DMS53 (cell line): ENCODE measurements at regions not wholly inside any gene's neighbourhood (a gene's known extent, or its start where the extent isn't known, plus 50 kb on each side); places are given as distances from the start of the nearest gene placed in this dataset.

Experiments used
- DNase-seq: peaks from one replicate; lab custom pipeline; 2025; lab: John Stamatoyannopoulos, UW

DNA sequence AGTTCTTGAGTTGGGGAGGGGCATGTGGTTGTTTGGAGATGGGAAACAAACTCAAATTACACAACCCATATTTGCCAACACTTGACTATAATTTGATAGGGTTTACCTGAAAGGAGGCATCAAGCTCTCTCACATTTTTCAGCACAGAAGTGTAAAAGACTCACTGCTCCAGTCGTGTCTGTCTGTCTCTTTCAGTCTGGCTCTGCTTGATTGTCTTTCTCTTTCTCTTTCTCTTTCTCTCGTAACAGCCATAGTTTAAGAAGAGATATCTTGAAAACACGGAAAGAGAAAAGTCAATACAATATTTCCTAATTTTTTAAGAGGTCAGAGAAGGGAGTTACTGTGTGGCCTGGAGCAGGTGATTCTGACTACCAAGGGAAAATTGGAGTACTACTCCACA, 413.6 kb upstream of the CXorf51A start:
- DNase-seq, result no peak

GRCh38 chrX:147226801-147227200, 412.3 kb upstream of the CXorf51A start:
- DNase-seq, result no peak

DNA sequence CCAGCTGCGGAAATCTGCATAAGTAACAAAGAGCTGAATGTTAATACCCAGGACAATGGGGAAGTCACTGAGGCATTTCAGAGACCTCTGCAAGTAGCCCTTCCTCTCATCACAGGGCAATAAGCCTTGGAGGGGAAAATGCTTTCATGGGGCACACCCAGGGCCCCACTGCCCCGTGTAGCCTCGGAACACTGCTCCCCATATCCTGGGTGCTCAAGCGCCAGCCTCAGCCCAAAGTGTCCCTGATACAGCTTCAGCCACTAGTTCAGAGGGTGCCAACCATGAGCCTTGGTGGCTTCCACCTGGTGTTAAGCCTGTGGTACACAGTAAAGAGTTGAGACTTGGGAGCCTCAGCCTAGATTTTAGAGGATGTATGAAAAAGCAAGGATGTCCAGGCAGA, 402.8 kb upstream of the CXorf51A start:
- no peak for DNase-seq

DNA sequence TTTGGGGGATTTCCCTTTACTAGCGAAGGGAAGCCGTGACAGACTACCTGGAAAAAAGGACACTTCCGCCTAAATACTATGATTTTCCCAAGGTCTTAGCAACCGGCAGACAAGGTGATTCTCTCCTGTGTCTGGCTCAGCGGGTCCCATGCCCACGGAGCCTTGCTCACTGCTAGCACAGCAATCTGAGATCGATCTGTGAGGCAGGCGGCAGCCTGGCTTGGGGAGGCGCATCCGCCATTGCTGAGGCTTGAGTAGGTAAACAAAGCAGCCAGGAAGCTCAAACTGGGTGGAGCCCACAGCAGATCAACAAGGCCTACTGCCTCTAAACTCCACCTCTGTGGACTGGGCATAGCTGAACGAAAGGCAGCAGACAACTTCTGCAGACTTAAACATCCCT, 385.9 kb upstream of the CXorf51A start:
- peak; percentile 4 for DNase-seq

GRCh38 chrX:147191361-147191760, 376.8 kb upstream of the CXorf51A start:
- DNase-seq, result no peak

- DNase-seq, result no peak
Measured at GRCh38 chrX:147183161-147183560, 368.6 kb upstream of the CXorf51A start.

- DNase-seq, result no peak
Measured at GRCh38 chrX:147180886-147181285, 366.3 kb upstream of the CXorf51A start.

GRCh38 chrX:147179625-147180024, 365.1 kb upstream of the CXorf51A start:
- no peak for DNase-seq

- no peak for DNase-seq
Measured at GRCh38 chrX:147174591-147174990, 360.0 kb upstream of the CXorf51A start.

GRCh38 chrX:147173594-147173993, 359.1 kb upstream of the CXorf51A start:
- no peak for DNase-seq

- no peak for DNase-seq
Measured at GRCh38 chrX:147170993-147171392, 356.4 kb upstream of the CXorf51A start.
